KBM-7 (cell line): ENCODE measurements at regions not wholly inside any gene's neighbourhood (a gene's known extent, or its start where the extent isn't known, plus 50 kb on each side); places are given as distances from the start of the nearest gene placed in this dataset.
"Not testable (repeated sequence)": the region's sequence is repeated elsewhere in the genome, so short reads cannot be mapped to it uniquely, and the experiment has no call there.

Experiments used
- DNase-seq: peaks from one replicate; pipeline ENCODE4 v3.0.0-alpha.2; 2015
- in situ Hi-C: fragments of 300-500 bp; cut with MboI; formaldehyde crosslinking; loops from 2 replicates; pipeline ENCODE4 v1.14.3; 2020; ENCODE audit warnings: low sequenced_read_pairs, low pct_unique_long_range_greater_than_20kb, mixed read lengths

- DNase-seq = no peak
- in situ Hi-C loops = loop anchor here (25.0 kb wide), 1 partner anchor 878 kb away; no protein-coding TSS in a partner anchor
Observed at GRCh38 chr4:53890461-53890860, 173.9 kb downstream of the CHIC2 start.

GRCh38 chr4:53889326-53890055, 174.9 kb downstream of the CHIC2 start:
- no peak for DNase-seq
- in situ Hi-C loops = loop anchor here (25.0 kb wide), 1 partner anchor 877 kb away; no protein-coding TSS in a partner anchor

- no peak for DNase-seq
- in situ Hi-C loops = loop anchor here (25.0 kb wide), 1 partner anchor 874 kb away; no protein-coding TSS in a partner anchor
Observed at GRCh38 chr4:53886090-53886489, 178.3 kb downstream of the CHIC2 start.

- in situ Hi-C loops = loop anchor here (25.0 kb wide), 1 partner anchor 873 kb away; no protein-coding TSS in a partner anchor
- no peak for DNase-seq
Observed at GRCh38 chr4:53885668-53886067, 178.7 kb downstream of the CHIC2 start.

GRCh38 chr4:53877096-53877495, 187.3 kb downstream of the CHIC2 start:
- in situ Hi-C loops = loop anchor here (25.0 kb wide), 1 partner anchor 865 kb away; no protein-coding TSS in a partner anchor
- DNase-seq = not testable (repeated sequence)

- DNase-seq = no peak
- in situ Hi-C loops = no loop called here
Observed at GRCh38 chr4:53866055-53866454, 198.3 kb downstream of the CHIC2 start.

- in situ Hi-C loops = no loop called here
- no peak for DNase-seq
Observed at GRCh38 chr4:53865054-53865453, 199.4 kb downstream of the CHIC2 start.

- in situ Hi-C loops = no loop called here
Observed at GRCh38 chr4:53863736-53864365, 200.6 kb downstream of the CHIC2 start.

GRCh38 chr4:53863158-53863557, 201.2 kb downstream of the CHIC2 start:
- DNase-seq = no peak
- in situ Hi-C loops = no loop called here

More at GRCh38 chr4:53863736-53864365, 200.6 kb downstream of the CHIC2 start:
- no peak for DNase-seq

GRCh38 chr4:53861856-53862610, 202.4 kb downstream of the CHIC2 start:
- no peak for DNase-seq
- in situ Hi-C loops = no loop called here

- in situ Hi-C loops = no loop called here
- no peak for DNase-seq
Observed at GRCh38 chr4:53859305-53859704, 205.1 kb downstream of the CHIC2 start.

GRCh38 chr4:53858744-53859143, 205.7 kb downstream of the CHIC2 start:
- no peak for DNase-seq
- in situ Hi-C loops = no loop called here

GRCh38 chr4:53855581-53856250, 208.7 kb downstream of the CHIC2 start:
- in situ Hi-C loops = no loop called here
- DNase-seq = peak; percentile 28

GRCh38 chr4:53854991-53855568, 209.3 kb downstream of the CHIC2 start:
- DNase-seq = no peak
- in situ Hi-C loops = no loop called here

GRCh38 chr4:53852343-53852742, 212.1 kb downstream of the CHIC2 start:
- in situ Hi-C loops = no loop called here
- DNase-seq = no peak

- DNase-seq = no peak
- in situ Hi-C loops = no loop called here
Observed at GRCh38 chr4:53847965-53848364, 216.4 kb downstream of the CHIC2 start.

GRCh38 chr4:53844551-53844950, 219.9 kb downstream of the CHIC2 start:
- DNase-seq = no peak
- in situ Hi-C loops = no loop called here

- in situ Hi-C loops = no loop called here
- DNase-seq = no peak
Observed at GRCh38 chr4:53844133-53844532, 220.3 kb downstream of the CHIC2 start.

GRCh38 chr4:53841711-53842110, 222.7 kb downstream of the CHIC2 start:
- in situ Hi-C loops = no loop called here
- DNase-seq = no peak
